Trophoblast cell (in vitro differentiated cells and primary cell): ENCODE measurements at regions not wholly inside any gene's neighbourhood (a gene's known extent, or its start where the extent isn't known, plus 50 kb on each side); places are given as distances from the start of the nearest gene placed in this dataset.

Source experiments
- DNase-seq, 2 donors: peaks; one replicate each; pipeline ENCODE4 v3.0.0-alpha.2; 2016
- H2AFZ ChIP-seq: 2 replicates; pipeline ENCODE4 v1.6.1; 2013; ENCODE audit warnings: low read length, moderate library complexity, mild to moderate bottlenecking; ENCODE audit not compliant: insufficient read depth, poor library complexity
- H2AK5ac ChIP-seq: 2 replicates; pipeline ENCODE4 v1.6.1; 2013; ENCODE audit warnings: mild to moderate bottlenecking, low read length
- H2BK120ac ChIP-seq: 2 replicates; pipeline ENCODE4 v1.6.1; 2013; ENCODE audit warnings: low read length, mild to moderate bottlenecking, moderate library complexity; ENCODE audit not compliant: insufficient read depth, poor library complexity
- H2BK12ac ChIP-seq: 2 replicates; pipeline ENCODE4 v1.6.1; 2013; ENCODE audit warnings: mild to moderate bottlenecking, low read length, moderate library complexity
- H2BK5ac ChIP-seq: 2 replicates; pipeline ENCODE4 v1.6.1; 2013; ENCODE audit warnings: low read length, low read depth, moderate library complexity, mild to moderate bottlenecking; ENCODE audit not compliant: poor library complexity
- H3K14ac ChIP-seq: 2 replicates; pipeline ENCODE4 v1.6.1; 2013; ENCODE audit warnings: mild to moderate bottlenecking, low read length
- H3K18ac ChIP-seq: 2 replicates; pipeline ENCODE4 v1.6.1; 2013; ENCODE audit warnings: mild to moderate bottlenecking, low read length
- H3K23ac ChIP-seq: 2 replicates; pipeline ENCODE4 v1.6.1; 2013; ENCODE audit warnings: low read length
- H3K27ac ChIP-seq: 2 replicates; pipeline ENCODE4 v1.5.1; 2013; ENCODE audit warnings: low read depth, mild to moderate bottlenecking, inconsistent platforms, low read length, moderate library complexity
- H3K27me3 ChIP-seq: 2 replicates; pipeline ENCODE4 v1.6.1; 2013; ENCODE audit warnings: inconsistent platforms, mild to moderate bottlenecking, low read length, moderate library complexity; ENCODE audit not compliant: insufficient read depth
- H3K36me3 ChIP-seq, 2 experiments: 1 replicate in 1 of 2; 2 replicates in 1 of 2; pipeline ENCODE4 v1.6.1; 2013; ENCODE audit warnings: low read length in 2 of 2, mild to moderate bottlenecking in 2 of 2, moderate library complexity in 1 of 2; ENCODE audit not compliant: insufficient read depth in 2 of 2, control insufficient read depth in 1 of 2
- H3K4ac ChIP-seq: 2 replicates; pipeline ENCODE4 v1.6.1; 2013; ENCODE audit warnings: low read depth, mild to moderate bottlenecking, low read length, moderate library complexity
- H3K4me1 ChIP-seq, 2 experiments: 1 replicate in 1 of 2; 2 replicates in 1 of 2; pipeline ENCODE4 v1.6.1; 2013; ENCODE audit warnings: low read length in 2 of 2, mild to moderate bottlenecking in 2 of 2, moderate library complexity in 1 of 2; ENCODE audit not compliant: insufficient read depth in 2 of 2, control insufficient read depth in 1 of 2
- H3K4me2 ChIP-seq: 2 replicates; pipeline ENCODE4 v1.6.1; 2013; ENCODE audit warnings: inconsistent platforms, mild to moderate bottlenecking, low read length, moderate library complexity
- H3K4me3 ChIP-seq: 2 replicates; pipeline ENCODE4 v1.5.1; 2013; ENCODE audit warnings: mild to moderate bottlenecking, low read depth, low read length, inconsistent platforms
- H3K79me1 ChIP-seq: one replicate; pipeline ENCODE4 v1.6.1; 2013; ENCODE audit warnings: low read length
- H3K79me2 ChIP-seq: 2 replicates; pipeline ENCODE4 v1.6.1; 2013; ENCODE audit warnings: low read length, mild to moderate bottlenecking; ENCODE audit not compliant: control insufficient read depth, insufficient read depth, poor library complexity
- H3K9ac ChIP-seq: 2 replicates; pipeline ENCODE4 v1.6.1; 2013; ENCODE audit warnings: mild to moderate bottlenecking, low read length
- H3K9me3 ChIP-seq: 2 replicates; pipeline ENCODE4 v1.6.1; 2013; ENCODE audit warnings: low read depth, mild to moderate bottlenecking, control low read depth, inconsistent platforms, low read length; ENCODE audit not compliant: insufficient read depth
- H4K12ac ChIP-seq: 2 replicates; pipeline ENCODE4 v1.6.1; 2013; ENCODE audit warnings: low read depth, mild to moderate bottlenecking, low read length, moderate library complexity
- H4K8ac ChIP-seq: 2 replicates; pipeline ENCODE4 v1.6.1; 2013; ENCODE audit warnings: low read depth, mild to moderate bottlenecking, low read length, moderate library complexity
- H4K91ac ChIP-seq: one replicate; pipeline ENCODE4 v1.6.1; 2013; ENCODE audit warnings: low read depth, mild to moderate bottlenecking, low read length, moderate library complexity
- WGBS: extraction: QIAGEN DNeasy Blood & Tissue Kit; methylation state at CpG from one replicate; pipeline ENCODE4 v1.1.7; 2013; ENCODE audit warnings: missing lambda C conversion rate; ENCODE audit not compliant: insufficient read length, insufficient coverage; ENCODE audit errors: extremely low coverage; 5-methylcytosine and 5-hydroxymethylcytosine counted together

DNA sequence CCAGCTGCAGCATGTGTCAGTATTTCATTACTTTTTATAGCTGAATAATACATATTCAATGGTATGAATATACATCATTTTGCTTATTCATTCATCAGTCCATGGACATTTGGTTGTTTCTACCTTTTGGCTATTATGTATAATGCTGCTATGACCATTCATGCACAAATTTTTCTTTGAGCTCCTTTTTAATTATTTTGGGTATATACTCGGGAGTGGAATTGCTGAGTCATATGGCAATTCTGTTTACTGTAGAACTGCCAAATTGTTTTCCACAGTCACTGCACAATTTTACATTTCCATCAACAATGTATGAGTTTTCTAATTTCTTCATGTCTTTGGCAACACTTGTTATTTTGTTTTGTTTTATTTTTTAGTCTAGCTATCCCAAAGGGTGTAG, 405.9 kb upstream of the PITX2 start:
- H2AFZ ChIP-seq: no peak overlapping the region
- H3K9ac ChIP-seq: no peak overlapping the region
- H3K4ac ChIP-seq: no peak overlapping the region
- no peak overlapping the region for H3K23ac ChIP-seq
- no peaks in the 10 kb centered on the region for H3K36me3 ChIP-seq
- H2BK12ac ChIP-seq: no peak overlapping the region
- no peak overlapping the region for H2BK120ac ChIP-seq
- H4K12ac ChIP-seq: no peak overlapping the region
- peaks cover 0 to 3% of the 10 kb centered on the region in 2 experiments for H3K4me1 ChIP-seq
- no peak overlapping the region for H2AK5ac ChIP-seq
- H3K14ac ChIP-seq: no peak overlapping the region
- H3K79me1 ChIP-seq: peaks cover 2% of the 10 kb centered on the region
- no peak overlapping the region for H3K18ac ChIP-seq
- no CpG with 5 or more reads among the region's 1 CpG for WGBS
- no peaks in the 10 kb centered on the region for H3K27me3 ChIP-seq
- no peaks in the 10 kb centered on the region for H3K9me3 ChIP-seq
- H2BK5ac ChIP-seq: no peak overlapping the region
- no peak overlapping the region for H4K8ac ChIP-seq
- no peak overlapping the region for H3K27ac ChIP-seq
- no peak overlapping the region for H3K4me2 ChIP-seq
- no peak overlapping the region for H3K4me3 ChIP-seq
- no peak for DNase-seq
- no peak overlapping the region for H4K91ac ChIP-seq
- H3K79me2 ChIP-seq: no peaks in the 10 kb centered on the region

DNA sequence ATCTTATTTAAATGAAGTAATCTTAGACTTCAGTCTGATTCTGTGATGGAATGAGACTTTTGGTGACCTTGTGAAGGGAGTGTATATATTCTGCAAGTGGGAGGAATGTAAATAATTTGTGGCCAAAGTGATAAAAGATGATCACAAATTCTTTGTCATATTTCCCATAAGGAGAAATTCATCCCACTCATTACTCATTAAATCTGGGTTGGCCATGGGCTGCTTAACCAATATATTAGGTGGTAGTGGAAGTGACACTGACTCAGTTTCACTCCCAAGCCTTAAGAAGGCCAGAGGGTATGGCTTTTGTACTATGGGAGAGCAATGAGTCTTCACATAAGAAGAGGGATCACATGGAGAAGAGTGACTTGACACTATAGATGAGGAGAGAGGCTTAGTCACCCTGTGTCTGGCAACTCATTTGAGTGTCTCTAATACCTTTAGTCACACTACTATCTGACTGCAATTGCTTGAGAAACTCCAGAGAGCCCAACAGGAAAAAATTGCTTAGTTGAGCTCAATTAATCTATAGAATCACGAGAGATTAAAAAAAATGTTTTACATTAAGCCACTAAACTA, 408.2 kb upstream of the PITX2 start:
- Histone ChIP-seq H2BK120ac (no peak overlapping the region), H2AFZ (no peak overlapping the region), H4K91ac (no peak overlapping the region), H3K4me1 (peaks cover 0 to 3% of the 10 kb centered on the region in 2 experiments), H3K79me1 (peaks cover 2% of the 10 kb centered on the region), H3K79me2 (no peaks in the 10 kb centered on the region), H3K36me3 (no peaks in the 10 kb centered on the region), H3K4me3 (no peak overlapping the region), H3K27me3 (no peaks in the 10 kb centered on the region), H2AK5ac (no peak overlapping the region), H4K8ac (no peak overlapping the region), H3K23ac (no peak overlapping the region), H3K9me3 (no peaks in the 10 kb centered on the region), H2BK12ac (no peak overlapping the region), H2BK5ac (no peak overlapping the region), H3K27ac (no peak overlapping the region), H3K14ac (no peak overlapping the region), H3K4me2 (no peak overlapping the region), H3K9ac (no peak overlapping the region), H3K4ac (no peak overlapping the region), H4K12ac (no peak overlapping the region), H3K18ac (no peak overlapping the region)
- DNase-seq: peak in 1 of 2 donors; percentile 49
- WGBS: no CpG with 5 or more reads among the region's 1 CpG

DNA sequence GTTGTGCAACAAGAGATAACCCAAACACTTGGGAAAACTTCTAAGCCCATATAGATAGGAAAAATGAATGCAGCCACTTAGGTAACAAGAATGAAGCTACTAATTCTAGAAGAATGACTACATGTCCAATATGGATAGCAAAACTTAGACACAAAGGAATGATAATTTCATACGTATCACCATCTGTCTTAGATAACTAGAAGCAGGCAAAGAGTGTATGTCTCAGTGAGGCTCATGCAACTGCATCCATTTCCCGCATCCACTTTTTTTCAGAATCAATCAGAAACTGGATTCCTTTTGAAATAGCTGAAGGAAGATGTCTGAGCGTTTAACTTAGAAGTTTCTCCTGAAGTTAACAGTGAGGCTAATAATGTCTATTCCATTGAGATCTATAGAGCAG, 408.7 kb upstream of the PITX2 start:
- Histone ChIP-seq H3K9ac (no peak overlapping the region), H3K27me3 (no peaks in the 10 kb centered on the region), H3K14ac (no peak overlapping the region), H3K79me2 (no peaks in the 10 kb centered on the region), H3K9me3 (no peaks in the 10 kb centered on the region), H3K4me3 (no peak overlapping the region), H2BK12ac (no peak overlapping the region), H2AFZ (no peak overlapping the region), H3K4me1 (peaks cover 0 to 3% of the 10 kb centered on the region in 2 experiments), H3K27ac (no peak overlapping the region), H2AK5ac (no peak overlapping the region), H3K79me1 (peaks cover 2% of the 10 kb centered on the region), H4K8ac (no peak overlapping the region), H3K4me2 (no peak overlapping the region), H4K12ac (no peak overlapping the region), H3K4ac (no peak overlapping the region), H3K18ac (no peak overlapping the region), H2BK120ac (no peak overlapping the region), H4K91ac (no peak overlapping the region), H2BK5ac (no peak overlapping the region), H3K23ac (no peak overlapping the region), H3K36me3 (no peaks in the 10 kb centered on the region)
- peak; percentile 57 to 85 for DNase-seq
- WGBS: no CpG with 5 or more reads among the region's 3 CpGs

DNA sequence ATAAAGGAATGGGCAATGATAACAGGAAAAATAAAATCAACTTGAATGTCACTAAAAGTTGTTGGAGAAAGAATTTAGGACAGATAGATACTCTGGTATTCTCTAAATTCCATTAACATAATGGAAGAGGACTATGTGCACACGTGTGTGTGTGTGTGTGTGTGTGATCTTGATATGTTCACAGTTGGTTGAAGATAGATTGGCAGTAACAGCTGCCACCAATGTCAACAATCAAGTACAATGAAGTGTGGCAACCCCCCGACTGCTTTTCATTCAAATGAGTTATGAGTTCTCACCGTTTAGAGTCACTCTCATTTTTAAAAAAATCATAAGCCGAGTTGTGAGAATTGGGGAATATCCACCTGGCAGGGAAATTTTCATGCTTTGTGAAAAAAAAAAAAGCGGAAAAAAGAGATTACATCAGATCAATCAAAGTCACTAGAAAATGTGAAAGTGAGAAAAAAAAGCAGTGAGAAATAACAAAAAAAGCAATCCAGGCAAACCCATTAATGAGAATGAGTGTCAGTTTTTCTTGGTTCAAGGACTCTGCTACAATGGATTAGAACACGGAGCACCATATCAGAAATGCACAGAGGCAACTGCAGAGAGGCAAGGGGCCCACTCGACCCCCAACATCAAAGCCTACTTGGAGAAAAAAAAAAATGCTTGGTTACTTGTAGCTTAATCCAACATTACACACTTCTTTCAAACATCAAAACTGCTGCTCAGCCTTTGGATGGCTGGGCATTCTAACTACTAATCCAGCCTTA, 414.9 kb upstream of the PITX2 start:
- DNase-seq: no peak
- no CpG with 5 or more reads among the region's 7 CpGs for WGBS
- Histone ChIP-seq H3K27me3 (no peaks in the 10 kb centered on the region), H3K27ac (no peak overlapping the region), H3K23ac (no peak overlapping the region), H4K12ac (no peak overlapping the region), H3K4me3 (no peak overlapping the region), H4K91ac (peak overlapping the region; percentile 24), H3K4me1 (peaks cover 2 to 3% of the 10 kb centered on the region in 2 experiments), H2BK12ac (no peak overlapping the region), H3K9ac (no peak overlapping the region), H3K4ac (no peak overlapping the region), H3K14ac (no peak overlapping the region), H4K8ac (no peak overlapping the region), H2BK5ac (no peak overlapping the region), H3K36me3 (no peaks in the 10 kb centered on the region), H2AK5ac (no peak overlapping the region), H2BK120ac (no peak overlapping the region), H3K9me3 (no peaks in the 10 kb centered on the region), H3K79me2 (no peaks in the 10 kb centered on the region), H2AFZ (no peak overlapping the region), H3K18ac (no peak overlapping the region), H3K4me2 (no peak overlapping the region), H3K79me1 (peaks cover 6% of the 10 kb centered on the region)
